ENCODE measurements at regions not wholly inside any gene's neighbourhood (a gene's known extent, or its start where the extent isn't known, plus 50 kb on each side); places are given as distances from the start of the nearest gene placed in this dataset.
A peak's percentile ranks its signal among the peaks of the same experiment; 100 is the strongest.

- H3K27me3 ChIP-seq (ENCODE audit: insufficient read depth, low read length, poor library complexity): no peaks in the 10 kb centered on the region
- DNase-seq: no peak
- H3K9ac ChIP-seq (ENCODE audit: low read depth, low read length): no peak overlapping the region
- H3K4me1 ChIP-seq (ENCODE audit: insufficient read depth, low read length): no peaks in the 10 kb centered on the region
- ATAC-seq (ENCODE audit: insufficient read depth, low read depth): no peak
- no peak overlapping the region for H3K4me2 ChIP-seq (ENCODE audit: insufficient read depth, low read length)
- H3K27ac ChIP-seq (ENCODE audit: low read length): no peak overlapping the region
- H3K79me2 ChIP-seq (ENCODE audit: insufficient read depth, low read length): no peaks in the 10 kb centered on the region
- H2AFZ ChIP-seq (ENCODE audit: low read depth, low read length): no peak overlapping the region
- H3K4me3 ChIP-seq (ENCODE audit: low read depth in 1 of 2, low read length in 2 of 2): no peak overlapping the region
- H3K9me3 ChIP-seq (ENCODE audit: insufficient read depth, low read length, severe bottlenecking): no peaks in the 10 kb centered on the region
- no peaks in the 10 kb centered on the region for H4K20me1 ChIP-seq (ENCODE audit: insufficient read depth, low read length)
- TF ChIP-seq CTCF (IDR thresholded peaks at IDR 0.05; ENCODE audit: borderline replicate concordance, extremely low read depth, low read length, poor library complexity, severe bottlenecking): no peak
- TF ChIP-seq EZH2 (IDR thresholded peaks at IDR 0.05; ENCODE audit: borderline replicate concordance, low read depth, low read length, severe bottlenecking): no peak
- H3K36me3 ChIP-seq (ENCODE audit: insufficient read depth, low read length): no peaks in the 10 kb centered on the region
These were observed 333.2 kb downstream of the CASP12 start for GRCh38 chr11:104564921-104565582.

GRCh38 chr11:104556606-104557301, 341.5 kb downstream of the CASP12 start:
- Histone ChIP-seq H3K4me2 (ENCODE audit: insufficient read depth, low read length) (peak overlapping the region; percentile 35; the same call in 1 of the 2 replicates), H3K4me3 (ENCODE audit: low read depth in 1 of 2, low read length in 2 of 2) (no peak overlapping the region), H3K79me2 (ENCODE audit: insufficient read depth, low read length) (no peaks in the 10 kb centered on the region), H2AFZ (ENCODE audit: low read depth, low read length) (no peak overlapping the region), H3K4me1 (ENCODE audit: insufficient read depth, low read length) (peaks cover 25% of the 10 kb centered on the region), H4K20me1 (ENCODE audit: insufficient read depth, low read length) (no peaks in the 10 kb centered on the region), H3K27ac (ENCODE audit: low read length) (peak overlapping the region; percentile 14; the same call in 1 of the 2 replicates), H3K9me3 (ENCODE audit: insufficient read depth, low read length, severe bottlenecking) (no peaks in the 10 kb centered on the region), H3K9ac (ENCODE audit: low read depth, low read length) (no peak overlapping the region), H3K36me3 (ENCODE audit: insufficient read depth, low read length) (no peaks in the 10 kb centered on the region), H3K27me3 (ENCODE audit: insufficient read depth, low read length, poor library complexity) (no peaks in the 10 kb centered on the region)
- DNase-seq (peak; percentile 18), ATAC-seq (ENCODE audit: insufficient read depth, low read depth) (peak; percentile 82)
- TF ChIP-seq EZH2 (IDR thresholded peaks at IDR 0.05; ENCODE audit: borderline replicate concordance, low read depth, low read length, severe bottlenecking) (no peak), CTCF (IDR thresholded peaks at IDR 0.05; ENCODE audit: borderline replicate concordance, extremely low read depth, low read length, poor library complexity, severe bottlenecking) (no peak)

- no peaks in the 10 kb centered on the region for H3K9me3 ChIP-seq (ENCODE audit: insufficient read depth, low read length, severe bottlenecking)
- no peak overlapping the region for H2AFZ ChIP-seq (ENCODE audit: low read depth, low read length)
- no peak for DNase-seq
- H3K27ac ChIP-seq (ENCODE audit: low read length): no peak overlapping the region
- no peak for ATAC-seq (ENCODE audit: insufficient read depth, low read depth)
- H3K27me3 ChIP-seq (ENCODE audit: insufficient read depth, low read length, poor library complexity): no peaks in the 10 kb centered on the region
- no peak for TF ChIP-seq EZH2 (IDR thresholded peaks at IDR 0.05; ENCODE audit: borderline replicate concordance, low read depth, low read length, severe bottlenecking)
- TF ChIP-seq CTCF (IDR thresholded peaks at IDR 0.05; ENCODE audit: borderline replicate concordance, extremely low read depth, low read length, poor library complexity, severe bottlenecking): no peak
- H3K4me2 ChIP-seq (ENCODE audit: insufficient read depth, low read length): no peak overlapping the region
- no peak overlapping the region for H3K4me3 ChIP-seq (ENCODE audit: low read depth in 1 of 2, low read length in 2 of 2)
- H3K9ac ChIP-seq (ENCODE audit: low read depth, low read length): no peak overlapping the region
- no peaks in the 10 kb centered on the region for H4K20me1 ChIP-seq (ENCODE audit: insufficient read depth, low read length)
- H3K4me1 ChIP-seq (ENCODE audit: insufficient read depth, low read length): peaks cover 21% of the 10 kb centered on the region
- no peaks in the 10 kb centered on the region for H3K36me3 ChIP-seq (ENCODE audit: insufficient read depth, low read length)
- no peaks in the 10 kb centered on the region for H3K79me2 ChIP-seq (ENCODE audit: insufficient read depth, low read length)
These were observed 349.2 kb downstream of the CASP12 start for GRCh38 chr11:104549019-104549418.

Measured in DND-41 (cell line).